Gastrocnemius medialis (tissue), 4 donors: ENCODE measurements at regions not wholly inside any gene's neighbourhood (a gene's known extent, or its start where the extent isn't known, plus 50 kb on each side); places are given as distances from the start of the nearest gene placed in this dataset.

Experiments used
- CTCF ChIP-seq, 5 experiments: fragments of 450-650 bp in 3 of 5; fragments of 200-600 bp in 2 of 5; sonication (generic) in 2 of 5; IDR thresholded peaks in 4 of 5; conservative IDR thresholded peaks in 1 of 5; 1 replicate in 4 of 5; 2 replicates in 1 of 5; pipeline ENCODE4 v1.5.1; 2016 to 2019; ENCODE audit warnings: antibody characterized with exemption in 5 of 5, mild to moderate bottlenecking in 3 of 5, moderate library complexity in 3 of 5
- POLR2A ChIP-seq, 2 donors: fragments of 450-650 bp; IDR thresholded peaks; one replicate each; pipeline ENCODE4 v1.6.1; 2017; ENCODE audit warnings: antibody characterized with exemption in 2 of 2, mild to moderate bottlenecking in 2 of 2, moderate library complexity in 2 of 2

DNA sequence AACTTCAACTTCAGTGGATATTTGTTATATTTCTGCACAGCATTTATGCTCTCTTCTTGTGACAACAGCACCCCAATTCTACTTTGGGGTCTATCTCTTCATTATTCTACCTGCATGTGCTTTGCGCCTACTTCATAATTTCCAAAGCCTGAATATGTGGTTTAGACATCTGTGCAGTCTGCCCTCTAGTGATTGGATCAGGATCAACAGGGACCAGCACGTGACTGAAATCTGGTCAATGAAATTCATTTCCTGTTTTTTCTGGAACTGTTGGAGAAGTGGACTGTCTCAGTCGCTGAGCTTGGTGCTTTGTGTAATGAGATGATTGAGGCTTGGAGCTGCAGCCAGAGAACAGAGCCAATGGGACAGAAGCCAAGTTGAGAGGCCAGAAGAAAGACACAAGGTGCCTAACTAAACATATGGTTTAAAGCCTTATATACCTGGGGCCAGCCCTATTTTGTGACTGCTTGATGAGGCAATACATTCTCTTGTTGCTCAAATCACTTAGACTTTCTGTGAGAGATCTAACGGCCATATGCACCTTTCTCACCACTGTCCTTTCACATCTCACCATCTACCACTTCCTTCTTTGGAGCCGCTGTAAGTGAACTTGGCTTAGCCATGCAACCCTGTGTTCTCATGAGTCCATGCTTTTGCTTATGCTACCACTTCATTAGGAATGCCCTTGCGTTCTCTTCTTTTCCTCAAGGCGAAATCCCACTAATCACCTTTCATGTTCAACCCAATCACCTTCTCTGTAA is 68.8 kb upstream of the PPP2R2B start:
- TF ChIP-seq POLR2A (IDR thresholded peaks at IDR 0.05) (no peak), CTCF (IDR thresholded peaks at IDR 0.05 in 4 of 5, conservative IDR thresholded peaks at IDR 0.05 in 1 of 5) (no peak)
